HG03135 (cell line): ENCODE measurements at regions not wholly inside any gene's neighbourhood (a gene's known extent, or its start where the extent isn't known, plus 50 kb on each side); places are given as distances from the start of the nearest gene placed in this dataset.

Experiments used
- ATAC-seq: cut with Tn5 transposase; IDR thresholded peaks from one replicate; pipeline ENCODE4 v1.9.1; 2021; ENCODE audit warnings: mild to moderate bottlenecking, moderate library complexity; ENCODE audit not compliant: unreplicated experiment

DNA sequence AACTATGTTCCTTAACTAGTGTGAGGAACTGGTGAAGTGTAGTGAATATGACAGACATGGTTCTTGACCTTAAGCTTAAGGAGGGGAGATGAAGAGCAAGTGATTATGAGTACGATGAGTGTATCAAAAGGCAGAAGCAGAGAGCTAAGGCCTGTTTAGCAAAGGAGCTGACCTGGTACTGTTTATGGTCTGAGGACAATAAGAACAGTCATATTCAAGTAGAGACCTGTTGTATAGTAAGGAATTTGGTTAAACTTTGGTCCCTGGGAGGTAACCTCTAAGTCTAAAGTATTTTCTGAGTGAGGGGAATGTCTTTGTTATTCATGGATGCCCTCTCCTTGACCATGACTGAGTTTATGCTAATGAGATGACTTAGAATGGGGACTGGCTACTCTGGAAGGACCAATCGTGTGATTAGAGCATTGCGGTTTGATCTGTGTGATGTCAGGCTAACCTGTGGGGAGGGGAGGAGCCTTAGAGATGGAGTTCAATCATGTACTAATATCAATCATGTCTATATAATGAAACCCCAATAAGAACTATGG is 389.3 kb downstream of the BMP4 start:
- ATAC-seq: no peak

DNA sequence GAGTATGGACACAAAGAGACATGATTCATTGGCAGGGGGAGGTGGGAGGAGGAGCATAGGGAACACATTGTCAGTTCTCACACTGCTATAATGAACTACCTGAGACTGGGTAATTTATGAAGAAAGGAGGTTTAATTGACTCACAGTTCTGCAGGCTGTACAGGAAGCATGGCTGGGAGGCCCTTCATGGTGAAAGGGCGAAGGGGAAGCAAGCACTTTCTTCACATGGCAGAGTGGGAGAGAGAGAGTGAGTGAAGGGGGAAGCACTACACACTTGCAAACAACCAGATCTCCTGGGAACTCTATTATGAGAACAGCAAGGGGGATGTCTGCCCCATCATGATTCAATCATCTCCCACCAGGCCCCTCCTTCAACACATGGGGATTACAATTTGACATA is 391.8 kb downstream of the BMP4 start:
- no peak for ATAC-seq

DNA sequence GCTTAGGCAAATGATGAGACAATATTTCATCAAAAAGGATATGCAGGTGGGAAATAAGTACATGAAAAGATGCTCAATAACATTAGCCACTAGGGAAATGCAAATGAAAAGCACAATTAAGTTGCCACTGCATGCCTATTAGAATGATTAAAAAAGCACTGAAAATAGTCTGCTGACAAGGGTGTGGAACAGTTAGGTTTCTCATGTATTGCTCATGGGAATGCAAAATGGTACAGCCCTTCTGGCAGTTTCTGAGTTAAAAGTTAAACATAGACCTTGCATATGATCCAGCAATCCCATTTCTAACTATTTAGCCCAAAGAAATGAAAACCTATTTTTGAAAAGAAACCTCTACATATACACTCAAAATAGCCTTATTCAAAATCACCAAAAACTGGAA is 393.0 kb downstream of the BMP4 start:
- ATAC-seq: no peak

DNA sequence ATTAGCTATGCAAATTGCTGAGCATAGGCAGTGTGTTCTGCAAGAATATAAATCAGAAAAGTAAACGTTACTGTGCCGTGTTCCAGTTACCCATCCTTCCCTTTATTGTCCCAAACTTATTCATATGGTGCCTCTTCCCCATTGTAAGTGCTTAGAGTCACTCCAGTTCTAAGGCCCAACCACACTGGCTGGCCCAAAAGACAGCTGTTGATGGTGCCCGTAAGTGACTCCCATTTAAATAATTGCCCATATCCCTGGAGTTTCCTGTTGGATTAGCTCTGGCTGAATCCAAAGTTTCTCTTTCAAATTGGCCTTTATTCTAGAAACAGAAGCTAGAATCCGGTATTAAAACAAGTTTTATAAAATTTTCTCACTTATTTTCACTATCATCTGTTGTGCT is 400.1 kb upstream of the DDHD1 start:
- ATAC-seq: no peak

DNA sequence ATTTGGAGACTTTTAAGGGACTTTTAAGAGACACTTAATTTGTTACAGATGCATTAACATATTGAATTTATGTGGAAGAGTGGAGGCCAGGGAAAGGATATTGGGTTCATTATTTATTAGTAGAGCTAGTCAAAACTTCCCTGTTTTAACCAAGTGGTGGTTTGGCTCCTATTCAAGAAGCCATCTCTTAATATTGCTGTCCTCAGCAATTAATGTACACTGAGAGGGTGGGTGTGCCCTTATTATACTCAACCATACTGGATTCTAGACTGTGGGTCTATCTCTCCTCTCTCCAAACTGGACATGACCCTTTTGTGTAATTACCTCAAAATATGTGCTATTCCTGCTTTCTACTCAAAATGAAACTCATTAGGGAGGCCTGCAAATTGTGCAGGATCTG is 398.7 kb upstream of the DDHD1 start:
- no peak for ATAC-seq

DNA sequence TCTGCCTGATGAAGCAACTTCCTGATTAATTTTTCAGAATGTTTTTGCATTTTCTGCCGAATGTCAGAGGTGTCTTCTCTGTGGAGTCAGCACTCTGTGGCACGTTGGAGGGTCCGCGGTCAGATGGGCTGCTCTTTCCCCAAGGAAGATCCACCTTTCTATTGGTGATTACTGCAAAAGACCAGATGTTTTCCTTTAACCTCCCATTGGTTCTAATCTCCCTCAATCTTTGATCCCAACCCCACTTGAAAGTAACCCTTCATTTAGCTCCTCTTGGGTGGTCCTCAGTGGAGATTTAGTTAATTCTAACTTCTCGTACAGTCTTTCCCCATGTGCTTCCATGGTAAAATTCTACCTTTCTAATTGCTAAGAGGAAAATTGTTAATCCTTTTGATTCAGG is 397.7 kb upstream of the DDHD1 start:
- no peak for ATAC-seq

DNA sequence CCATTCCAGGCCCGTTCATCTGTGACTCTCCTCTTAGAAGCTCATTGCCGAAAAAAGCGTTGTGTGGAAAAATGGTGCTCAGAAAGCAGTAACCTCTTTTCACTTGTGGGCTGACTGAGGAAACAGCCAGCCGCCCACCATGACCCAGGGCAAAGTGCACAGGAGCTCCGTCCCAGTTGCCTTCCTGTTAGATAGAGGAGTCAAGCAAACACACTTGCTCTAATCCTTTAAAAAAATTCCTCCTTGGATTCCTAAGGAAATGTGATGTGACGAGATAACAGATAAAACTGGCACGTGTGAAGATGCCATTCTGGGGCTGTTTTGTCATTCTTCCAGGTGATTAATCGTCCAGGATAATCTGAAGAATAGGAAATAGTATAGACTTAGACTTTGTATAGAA is 396.8 kb upstream of the DDHD1 start:
- ATAC-seq: no peak

DNA sequence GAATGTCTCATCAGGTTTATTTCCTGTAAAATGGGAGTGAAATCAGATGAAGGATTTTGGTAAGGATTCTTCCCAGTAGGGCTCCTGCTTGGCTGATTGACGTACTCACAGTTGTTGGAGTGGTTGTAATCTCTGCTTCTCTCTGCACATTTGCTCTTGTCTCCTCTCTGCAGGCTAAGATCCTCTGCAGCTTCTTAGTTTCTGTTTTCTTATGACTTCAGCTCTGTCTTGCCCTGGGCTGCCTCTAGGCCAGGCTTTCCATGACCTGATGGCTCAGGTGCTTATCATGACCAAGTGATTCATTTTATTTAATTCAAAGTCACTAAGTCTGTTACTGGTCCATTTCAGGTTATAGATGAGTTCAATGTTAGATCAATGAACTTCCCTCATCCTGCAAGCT is 394.5 kb upstream of the DDHD1 start:
- ATAC-seq: no peak

DNA sequence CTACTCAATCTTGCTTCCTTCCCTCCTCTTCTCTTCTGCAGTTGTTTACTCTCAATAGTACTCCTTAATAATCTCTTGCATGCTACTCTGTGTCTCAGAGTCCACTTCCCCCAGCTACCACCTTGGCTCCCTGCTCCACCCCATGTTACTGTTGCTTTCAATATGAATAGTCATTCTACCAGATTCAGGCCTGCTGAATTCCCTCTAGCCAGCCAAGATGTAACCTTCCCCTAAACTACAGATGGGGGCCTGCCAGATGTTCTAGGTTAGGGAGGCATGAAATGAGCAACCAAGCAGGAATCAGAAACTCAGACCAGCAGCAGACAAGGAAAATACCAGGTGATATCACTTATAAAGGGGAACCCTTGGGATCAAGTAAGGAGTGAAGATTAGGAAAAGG is 392.1 kb upstream of the DDHD1 start:
- no peak for ATAC-seq

DNA sequence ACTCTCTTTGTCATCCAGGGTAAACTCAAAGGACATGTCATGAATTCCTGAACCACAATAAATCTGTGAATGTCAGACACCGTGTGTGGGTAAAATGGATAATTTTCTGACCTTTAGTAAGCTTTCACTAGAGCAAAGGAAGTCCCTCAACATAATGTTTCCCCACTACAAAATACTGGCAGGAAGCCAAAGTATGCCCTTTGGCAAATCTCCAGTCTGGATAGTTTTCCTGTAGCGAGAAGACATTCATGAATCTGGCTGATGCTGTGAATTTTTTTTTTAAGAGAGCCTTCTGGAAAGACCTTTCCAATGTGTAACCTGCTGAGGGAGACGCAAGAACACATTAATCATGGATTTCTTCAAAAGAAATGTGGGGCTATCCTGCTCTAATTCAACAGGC is 389.6 kb upstream of the DDHD1 start:
- ATAC-seq: no peak

DNA sequence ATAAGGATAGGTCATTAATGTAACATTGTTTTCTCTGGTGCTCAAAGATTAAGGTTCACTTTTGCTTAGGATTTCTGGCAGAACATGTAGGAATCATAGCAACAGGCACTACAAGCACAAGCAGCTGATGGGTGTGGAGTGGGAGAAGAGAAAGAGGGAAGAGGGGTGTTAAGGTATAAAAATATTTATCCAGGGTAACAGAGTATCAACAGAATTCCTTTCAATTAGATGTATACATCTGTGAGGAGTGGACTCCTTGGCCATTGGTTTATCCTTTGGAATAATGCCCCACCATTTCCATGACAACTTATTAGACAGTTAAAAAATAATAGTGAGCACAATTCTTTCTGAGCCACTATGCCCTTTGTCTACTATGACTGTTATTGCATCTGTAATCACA is 388.3 kb upstream of the DDHD1 start:
- no peak for ATAC-seq

DNA sequence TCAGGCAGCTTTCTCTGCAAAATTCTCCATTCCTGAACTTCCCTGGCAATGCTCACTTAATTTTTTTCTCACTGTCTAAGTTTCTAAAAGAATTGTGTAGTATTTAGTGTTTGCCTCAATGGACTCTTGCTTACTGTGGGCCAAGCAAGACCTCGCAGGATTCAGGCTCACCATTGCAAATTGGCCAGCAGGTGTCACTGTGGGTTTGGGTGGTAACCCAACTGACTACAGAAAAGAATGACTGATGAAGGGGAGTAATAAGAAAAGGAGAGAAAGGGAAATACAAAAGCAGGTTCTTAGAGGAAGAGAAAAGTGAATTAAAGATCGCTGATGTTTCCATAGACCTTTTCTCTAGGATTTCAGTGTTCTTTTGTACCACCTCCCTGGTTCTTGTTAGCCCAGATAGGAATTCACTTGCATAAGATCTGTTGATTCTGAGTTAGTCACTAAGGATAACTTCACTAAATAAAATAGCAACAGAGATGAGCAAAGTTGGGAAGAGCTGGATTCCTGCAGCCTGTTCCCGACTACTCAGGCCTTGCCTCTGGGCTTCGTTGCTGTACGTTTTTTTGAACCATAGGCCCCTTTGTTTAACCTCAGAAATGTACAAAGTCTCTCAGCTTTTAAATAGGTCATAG is 386.5 kb upstream of the DDHD1 start:
- ATAC-seq: peak; percentile 67

DNA sequence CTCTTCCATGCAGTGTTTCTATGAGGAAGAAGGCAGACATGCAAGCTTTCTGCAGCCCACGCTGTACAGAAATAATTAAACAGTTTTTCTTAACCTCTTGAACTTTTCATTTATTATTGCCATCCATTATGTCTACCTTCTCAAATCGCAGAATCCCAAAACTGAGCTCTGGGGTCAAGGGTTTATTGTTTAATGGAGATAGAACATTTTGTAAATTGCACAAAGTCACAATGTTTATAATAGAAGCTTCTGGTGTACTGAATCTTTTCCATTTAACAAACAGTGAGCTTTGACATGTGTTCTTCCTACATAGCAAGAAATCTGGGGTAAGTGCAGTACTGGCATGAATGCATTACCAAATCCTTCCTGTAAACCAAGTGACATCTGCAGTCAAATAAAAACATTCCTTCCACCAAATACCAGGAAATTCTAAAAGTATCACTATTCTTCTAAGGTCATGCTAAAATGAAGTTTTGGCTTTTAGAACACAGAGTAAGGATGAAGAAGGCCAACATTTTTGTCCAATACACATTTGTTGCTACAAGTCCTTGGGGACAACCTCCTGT is 385.3 kb upstream of the DDHD1 start:
- no peak for ATAC-seq

DNA sequence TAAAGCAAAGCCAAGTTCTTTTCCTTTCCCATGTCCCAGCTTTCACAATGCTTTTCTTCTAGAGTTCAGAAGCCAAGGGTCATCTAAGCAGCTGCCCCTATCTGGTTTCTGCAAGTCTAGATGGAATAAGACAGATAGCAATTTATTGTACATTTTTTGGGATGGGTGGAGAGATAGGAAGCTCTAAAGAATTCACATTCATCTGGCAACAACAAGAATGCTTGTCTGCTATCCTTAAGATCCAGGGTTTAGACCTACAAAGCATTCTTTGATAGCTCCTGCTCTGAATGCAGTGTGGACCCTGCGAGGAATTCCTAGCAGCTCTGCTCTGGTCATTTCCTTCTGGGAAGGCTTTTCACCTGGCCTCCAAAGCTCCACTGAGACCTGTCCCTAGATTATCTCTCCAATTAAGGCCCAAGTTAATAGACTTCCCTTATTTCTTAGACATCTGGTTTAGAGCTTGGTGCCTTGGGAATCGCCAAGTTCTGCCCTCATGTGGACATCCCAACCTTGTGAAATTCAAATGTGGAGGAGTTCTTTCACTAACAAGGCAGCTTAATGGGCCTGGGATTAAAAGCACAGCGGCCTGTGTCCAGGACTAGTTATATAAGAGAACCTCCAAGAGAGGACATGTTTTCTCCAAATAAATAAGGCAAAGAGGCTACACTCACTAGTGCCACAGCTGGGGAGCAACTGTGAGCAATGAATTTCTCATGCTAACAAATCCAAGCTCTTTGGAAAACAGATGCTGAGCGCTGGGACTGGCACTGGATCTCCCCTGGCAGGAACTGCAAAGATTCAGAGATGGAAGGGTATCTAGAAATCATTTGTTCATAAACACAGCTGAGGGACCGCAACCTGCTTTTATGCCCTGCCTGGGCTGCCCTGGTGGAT is 384.5 kb upstream of the DDHD1 start:
- ATAC-seq: no peak

DNA sequence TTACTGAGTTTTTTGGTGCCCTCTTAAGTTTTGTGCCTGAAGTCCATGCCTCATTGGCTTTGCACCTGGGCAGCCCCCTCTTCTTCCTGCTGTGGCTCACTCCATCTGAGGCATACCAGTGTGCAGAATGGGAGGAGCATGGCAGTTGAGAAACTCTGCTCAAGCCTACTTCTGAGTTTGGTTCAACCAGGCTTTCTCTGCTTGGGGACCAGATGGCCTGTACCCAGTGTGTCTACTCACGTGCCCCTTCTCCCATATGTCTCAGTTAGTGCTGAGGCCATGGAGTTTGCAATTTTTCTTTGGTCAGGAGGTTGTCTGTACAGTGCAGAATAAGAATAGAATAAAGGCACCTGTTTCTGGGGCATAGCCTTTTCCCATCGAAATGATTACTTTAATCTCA is 383.3 kb upstream of the DDHD1 start:
- no peak for ATAC-seq

DNA sequence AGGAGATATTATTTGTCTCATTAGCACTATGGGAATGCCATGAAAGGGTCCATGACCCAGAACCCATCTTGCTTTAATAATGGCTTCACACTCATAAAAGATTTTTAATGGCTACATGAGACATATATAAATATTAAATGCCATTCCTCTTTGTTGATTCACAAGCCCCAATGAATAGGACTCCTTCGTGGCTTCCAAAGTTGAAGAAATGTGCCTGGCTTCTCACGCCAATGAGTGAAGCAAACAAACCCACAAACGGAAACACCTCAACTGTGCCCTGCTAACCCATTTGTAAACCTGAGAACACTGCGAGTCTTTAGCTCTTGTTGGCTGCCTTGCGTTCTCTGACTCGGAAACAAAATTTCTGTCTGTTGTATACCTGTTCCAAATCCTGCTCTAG is 381.7 kb upstream of the DDHD1 start:
- no peak for ATAC-seq

DNA sequence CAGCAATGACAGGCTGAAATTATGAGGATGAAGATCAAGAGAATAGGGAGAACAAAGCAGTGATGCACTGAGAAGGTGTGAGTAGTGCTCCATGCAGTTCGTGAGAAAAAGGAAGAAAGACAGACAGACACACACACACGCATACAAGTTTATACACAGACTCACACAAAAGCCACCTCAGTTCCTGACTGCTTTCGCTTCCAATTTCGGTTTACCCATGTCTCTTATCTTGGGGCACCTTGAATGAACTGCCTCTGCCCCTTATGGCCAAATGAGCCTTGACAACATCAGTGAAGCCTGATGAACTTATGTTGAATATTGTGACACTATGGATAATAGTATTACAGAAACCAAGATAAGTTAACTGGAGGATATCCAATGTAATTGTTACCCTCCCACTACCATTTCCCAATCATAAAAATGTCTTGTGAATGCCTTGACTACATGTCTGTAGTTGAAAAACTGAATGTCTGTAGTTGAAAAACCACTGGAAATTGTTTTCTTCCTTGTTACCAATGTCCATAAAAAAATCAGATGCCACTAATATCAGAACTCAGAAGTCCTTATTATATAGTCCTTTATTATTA is 380.4 kb upstream of the DDHD1 start:
- ATAC-seq: no peak

DNA sequence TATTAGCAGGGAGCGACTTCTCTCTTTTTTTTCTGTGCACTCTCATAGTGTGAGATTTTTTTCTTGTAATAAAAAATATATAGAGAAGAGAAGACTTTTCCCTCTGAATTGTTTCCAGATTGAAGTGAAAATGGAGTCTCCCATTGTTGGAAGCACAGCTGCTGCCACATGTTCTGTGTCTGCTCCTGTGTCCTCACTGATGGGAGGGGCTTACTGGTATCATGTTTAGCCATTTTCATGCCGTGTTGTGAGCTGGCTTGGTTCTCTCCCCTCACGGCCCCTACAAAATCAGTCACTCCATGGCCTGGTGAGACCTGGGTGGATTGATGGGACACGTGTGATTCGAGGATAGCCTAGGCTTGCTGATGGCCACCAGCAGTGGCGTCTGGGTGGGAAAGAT is 379.7 kb upstream of the DDHD1 start:
- no peak for ATAC-seq

DNA sequence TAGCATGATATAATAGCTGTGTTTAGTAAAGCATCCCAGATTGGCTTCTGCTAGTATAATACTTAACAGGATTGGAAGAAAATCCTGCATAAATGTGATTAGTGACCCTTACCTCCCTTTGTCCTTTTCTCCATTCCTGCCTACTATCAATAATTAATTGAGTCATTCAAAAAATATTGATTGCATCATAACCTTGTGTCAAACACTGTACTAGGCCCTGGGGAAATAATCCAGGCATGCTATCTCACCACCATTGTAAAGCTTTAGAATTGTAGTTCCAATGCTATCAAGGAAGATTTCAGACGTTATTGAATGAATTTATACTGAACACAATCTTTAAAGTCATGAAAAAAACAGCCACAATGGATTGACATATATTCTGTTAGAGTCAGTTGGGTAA is 378.6 kb upstream of the DDHD1 start:
- ATAC-seq: no peak

DNA sequence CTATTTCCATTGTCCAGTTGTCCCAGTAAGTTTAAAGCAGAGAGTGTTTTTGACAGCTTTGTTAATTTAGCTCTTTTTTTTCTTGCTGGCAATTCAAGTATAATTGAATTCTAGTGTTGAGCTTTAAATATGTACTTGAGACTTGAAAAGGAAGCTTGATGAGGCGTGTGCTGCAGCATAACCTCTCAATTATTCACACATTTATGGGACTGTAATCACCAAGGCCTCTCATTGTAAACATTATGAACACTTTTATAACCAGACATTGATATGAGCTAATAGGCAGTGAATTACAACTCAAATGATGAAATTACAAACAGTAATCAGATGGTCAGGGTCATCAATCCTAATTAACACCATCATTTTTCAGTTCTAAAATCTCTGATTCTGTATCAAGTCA is 378.0 kb upstream of the DDHD1 start:
- ATAC-seq: no peak

DNA sequence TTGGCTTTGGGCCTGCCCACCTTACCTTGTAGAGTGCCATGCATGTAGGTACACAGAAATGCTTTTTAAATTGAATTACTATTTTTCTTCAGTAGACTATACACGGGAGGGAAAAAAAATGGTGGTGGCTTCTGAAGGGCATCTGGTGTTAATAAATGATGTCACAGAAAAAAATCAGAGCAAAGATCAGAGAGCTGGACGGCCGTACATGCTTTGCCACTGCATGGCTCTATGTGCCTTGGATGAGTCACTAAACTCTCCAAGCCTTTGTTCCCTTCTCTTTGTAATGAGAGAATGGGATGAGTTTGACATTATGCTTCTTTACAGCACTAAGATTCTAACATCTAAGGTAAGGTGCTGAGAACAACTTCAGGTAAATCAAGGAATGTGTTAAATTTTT is 376.4 kb upstream of the DDHD1 start:
- ATAC-seq: no peak
